ENCODE measurements at regions not wholly inside any gene's neighbourhood (a gene's known extent, or its start where the extent isn't known, plus 50 kb on each side); places are given as distances from the start of the nearest gene placed in this dataset.
"Not testable (repeated sequence)": the region's sequence is repeated elsewhere in the genome, so short reads cannot be mapped to it uniquely, and the experiment has no call there.

DNA sequence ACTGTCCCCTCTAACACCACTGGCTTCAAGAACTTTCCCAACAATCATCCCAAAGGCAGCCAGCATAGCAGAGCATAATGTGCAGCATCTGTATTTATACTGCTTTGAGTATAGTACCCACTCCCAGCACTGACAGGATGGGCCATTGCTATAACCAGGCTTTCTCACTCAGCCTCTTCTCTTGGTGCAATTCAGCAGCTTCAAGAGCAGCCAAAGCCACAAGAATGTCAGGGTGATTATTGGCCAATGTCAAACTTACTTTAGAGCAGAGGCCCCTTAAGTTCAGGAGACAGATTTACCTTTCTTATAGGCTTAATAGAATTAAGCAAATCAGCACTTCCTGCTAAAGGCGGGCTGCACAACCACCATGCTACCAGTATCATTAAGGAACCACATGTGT, 232.4 kb upstream of the RSPO3 start:
- H3K36me3 ChIP-seq (ENCODE audit: insufficient read depth, low read length) = no peaks in the 10 kb centered on the region
- no peaks in the 10 kb centered on the region for H3K27me3 ChIP-seq (ENCODE audit: insufficient read depth, low read length)
- no peaks in the 10 kb centered on the region for H3K79me2 ChIP-seq (ENCODE audit: insufficient read depth, low read length)
- TF ChIP-seq, protein P1, sequence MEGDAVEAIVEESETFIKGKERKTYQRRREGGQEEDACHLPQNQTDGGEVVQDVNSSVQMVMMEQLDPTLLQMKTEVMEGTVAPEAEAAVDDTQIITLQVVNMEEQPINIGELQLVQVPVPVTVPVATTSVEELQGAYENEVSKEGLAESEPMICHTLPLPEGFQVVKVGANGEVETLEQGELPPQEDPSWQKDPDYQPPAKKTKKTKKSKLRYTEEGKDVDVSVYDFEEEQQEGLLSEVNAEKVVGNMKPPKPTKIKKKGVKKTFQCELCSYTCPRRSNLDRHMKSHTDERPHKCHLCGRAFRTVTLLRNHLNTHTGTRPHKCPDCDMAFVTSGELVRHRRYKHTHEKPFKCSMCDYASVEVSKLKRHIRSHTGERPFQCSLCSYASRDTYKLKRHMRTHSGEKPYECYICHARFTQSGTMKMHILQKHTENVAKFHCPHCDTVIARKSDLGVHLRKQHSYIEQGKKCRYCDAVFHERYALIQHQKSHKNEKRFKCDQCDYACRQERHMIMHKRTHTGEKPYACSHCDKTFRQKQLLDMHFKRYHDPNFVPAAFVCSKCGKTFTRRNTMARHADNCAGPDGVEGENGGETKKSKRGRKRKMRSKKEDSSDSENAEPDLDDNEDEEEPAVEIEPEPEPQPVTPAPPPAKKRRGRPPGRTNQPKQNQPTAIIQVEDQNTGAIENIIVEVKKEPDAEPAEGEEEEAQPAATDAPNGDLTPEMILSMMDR (IDR thresholded peaks at IDR 0.05; ENCODE audit: extremely low read depth, low read depth, low read length) = no peak
- no peak for DNase-seq (ENCODE audit: insufficient read length, low spot score, missing footprints)
- H3K4me1 ChIP-seq (ENCODE audit: insufficient read depth, low read length) = no peaks in the 10 kb centered on the region
- no peak overlapping the region for H3K27ac ChIP-seq (ENCODE audit: low read depth, low read length)
- H2AFZ ChIP-seq (ENCODE audit: low read length) = no peak overlapping the region
- no peaks in the 10 kb centered on the region for H4K20me1 ChIP-seq (ENCODE audit: insufficient read depth, low read length)
- H3K9me3 ChIP-seq (ENCODE audit: low read depth, low read length) = no peaks in the 10 kb centered on the region
- no peak overlapping the region for H3K4me2 ChIP-seq (ENCODE audit: insufficient read depth, low read length)
- no peak overlapping the region for H3K4me3 ChIP-seq (ENCODE audit: insufficient read depth, low read length)

DNA sequence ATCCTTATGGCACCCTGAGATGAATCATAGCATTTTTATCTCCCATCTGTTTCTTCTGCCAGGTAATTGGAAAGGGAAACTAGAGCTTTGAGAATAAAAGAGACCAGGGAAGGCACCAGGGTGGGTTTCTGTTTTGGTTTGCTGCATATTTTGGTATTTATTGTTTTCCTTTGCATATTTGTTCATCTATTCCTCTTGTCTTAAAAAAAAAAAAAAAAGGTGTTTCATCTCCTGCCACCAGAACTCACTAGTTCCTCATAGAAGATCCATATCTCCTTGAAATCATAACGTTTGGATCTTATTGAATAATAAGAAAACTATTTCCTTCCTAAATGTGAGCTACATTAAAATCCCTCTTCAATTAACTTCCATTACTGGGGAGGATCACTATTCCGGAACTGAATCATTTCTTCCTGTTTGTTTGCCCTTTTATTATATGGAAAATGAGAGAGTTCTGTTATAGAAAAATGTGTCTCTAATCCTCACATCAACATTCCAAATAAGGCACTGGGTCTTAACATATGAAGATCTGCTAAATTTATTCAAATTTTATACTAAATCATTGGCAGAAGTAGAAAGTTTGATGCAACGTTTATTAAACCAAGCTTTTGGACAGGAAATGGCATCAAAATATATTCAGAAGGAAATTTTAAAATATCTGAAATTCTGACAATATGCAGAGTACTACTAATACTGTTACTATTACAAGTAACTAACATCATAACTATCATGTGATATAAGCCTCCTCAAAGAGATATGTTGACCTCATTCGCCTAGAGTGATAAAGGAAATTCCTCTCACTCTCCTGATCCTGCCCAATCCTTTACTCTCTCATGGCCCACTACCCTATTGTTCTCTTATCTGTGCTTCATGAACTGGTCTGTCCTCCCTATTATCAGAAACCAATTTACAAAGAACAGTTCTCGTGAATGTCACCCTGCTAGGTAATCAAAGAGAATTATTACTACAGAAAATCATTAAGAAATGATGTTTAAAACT, 229.4 kb upstream of the RSPO3 start:
- Histone ChIP-seq H3K4me3 (ENCODE audit: insufficient read depth, low read length) (no peak overlapping the region), H3K36me3 (ENCODE audit: insufficient read depth, low read length) (no peaks in the 10 kb centered on the region), H3K27me3 (ENCODE audit: insufficient read depth, low read length) (no peaks in the 10 kb centered on the region), H2AFZ (ENCODE audit: low read length) (no peak overlapping the region), H4K20me1 (ENCODE audit: insufficient read depth, low read length) (no peaks in the 10 kb centered on the region), H3K27ac (ENCODE audit: low read depth, low read length) (no peak overlapping the region), H3K4me1 (ENCODE audit: insufficient read depth, low read length) (no peaks in the 10 kb centered on the region), H3K4me2 (ENCODE audit: insufficient read depth, low read length) (no peak overlapping the region), H3K79me2 (ENCODE audit: insufficient read depth, low read length) (no peaks in the 10 kb centered on the region), H3K9me3 (ENCODE audit: low read depth, low read length) (no peaks in the 10 kb centered on the region)
- no peak for DNase-seq (ENCODE audit: insufficient read length, low spot score, missing footprints)
- TF ChIP-seq, protein P1 (IDR thresholded peaks at IDR 0.05; ENCODE audit: extremely low read depth, low read depth, low read length) = no peak

DNA sequence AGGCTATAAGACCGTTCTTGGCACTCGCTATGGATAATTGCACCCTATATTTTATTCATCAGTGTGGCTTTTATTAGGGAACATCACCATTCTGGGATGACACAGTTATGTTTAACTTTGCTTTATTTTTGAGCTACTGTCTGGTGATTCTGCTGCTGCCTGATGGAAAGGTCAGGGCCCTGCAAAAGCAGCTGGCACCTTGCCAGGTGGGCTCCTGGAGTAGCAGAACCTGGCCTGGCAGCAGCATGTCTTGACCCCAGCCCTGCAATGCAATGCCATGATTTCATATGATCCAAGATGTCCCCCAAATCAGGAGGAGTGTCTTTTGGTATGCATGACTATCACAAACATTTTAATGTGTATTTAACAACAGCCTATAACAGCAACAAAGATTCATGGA, 228.4 kb upstream of the RSPO3 start:
- no peak overlapping the region for H3K27ac ChIP-seq (ENCODE audit: low read depth, low read length)
- H3K4me3 ChIP-seq (ENCODE audit: insufficient read depth, low read length) = no peak overlapping the region

DNA sequence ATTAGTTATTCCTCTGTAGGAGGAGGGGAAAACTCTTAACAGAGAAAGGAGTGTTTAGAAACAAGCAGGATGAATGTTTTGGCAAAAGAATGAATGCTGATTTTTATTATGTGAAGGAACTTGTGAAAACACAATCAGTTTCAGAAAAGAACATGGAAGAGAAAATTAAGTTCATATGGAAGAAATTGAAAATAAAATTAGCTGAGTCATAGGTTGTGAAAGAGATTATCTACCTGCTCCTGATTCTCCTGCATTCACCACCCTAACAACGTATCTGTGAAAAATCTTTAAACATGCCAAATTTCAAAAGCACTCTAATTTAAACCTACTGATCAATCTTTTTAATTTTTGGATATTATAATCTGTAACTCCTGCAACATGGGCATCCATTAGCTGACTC, 227.3 kb upstream of the RSPO3 start:
- H3K27me3 ChIP-seq (ENCODE audit: insufficient read depth, low read length) = no peaks in the 10 kb centered on the region
- no peak overlapping the region for H2AFZ ChIP-seq (ENCODE audit: low read length)
- H3K4me3 ChIP-seq (ENCODE audit: insufficient read depth, low read length) = no peak overlapping the region
- H3K4me1 ChIP-seq (ENCODE audit: insufficient read depth, low read length) = no peaks in the 10 kb centered on the region
- no peak overlapping the region for H3K27ac ChIP-seq (ENCODE audit: low read depth, low read length)
- H3K36me3 ChIP-seq (ENCODE audit: insufficient read depth, low read length) = no peaks in the 10 kb centered on the region
- H4K20me1 ChIP-seq (ENCODE audit: insufficient read depth, low read length) = no peaks in the 10 kb centered on the region
- no peaks in the 10 kb centered on the region for H3K79me2 ChIP-seq (ENCODE audit: insufficient read depth, low read length)
- TF ChIP-seq, protein P1 (IDR thresholded peaks at IDR 0.05; ENCODE audit: extremely low read depth, low read depth, low read length) = no peak
- H3K4me2 ChIP-seq (ENCODE audit: insufficient read depth, low read length) = no peak overlapping the region
- no peak for DNase-seq (ENCODE audit: insufficient read length, low spot score, missing footprints)
- no peaks in the 10 kb centered on the region for H3K9me3 ChIP-seq (ENCODE audit: low read depth, low read length)

More for the DNA sequence above, 228.4 kb upstream of the RSPO3 start:
- DNase-seq (ENCODE audit: insufficient read length, low spot score, missing footprints) = no peak
- Histone ChIP-seq H3K79me2 (ENCODE audit: insufficient read depth, low read length) (no peaks in the 10 kb centered on the region), H4K20me1 (ENCODE audit: insufficient read depth, low read length) (no peaks in the 10 kb centered on the region), H3K27me3 (ENCODE audit: insufficient read depth, low read length) (no peaks in the 10 kb centered on the region), H3K9me3 (ENCODE audit: low read depth, low read length) (no peaks in the 10 kb centered on the region), H3K36me3 (ENCODE audit: insufficient read depth, low read length) (no peaks in the 10 kb centered on the region), H3K4me1 (ENCODE audit: insufficient read depth, low read length) (no peaks in the 10 kb centered on the region), H2AFZ (ENCODE audit: low read length) (no peak overlapping the region), H3K4me2 (ENCODE audit: insufficient read depth, low read length) (no peak overlapping the region)
- TF ChIP-seq, protein P1 (IDR thresholded peaks at IDR 0.05; ENCODE audit: extremely low read depth, low read depth, low read length) = no peak

DNA sequence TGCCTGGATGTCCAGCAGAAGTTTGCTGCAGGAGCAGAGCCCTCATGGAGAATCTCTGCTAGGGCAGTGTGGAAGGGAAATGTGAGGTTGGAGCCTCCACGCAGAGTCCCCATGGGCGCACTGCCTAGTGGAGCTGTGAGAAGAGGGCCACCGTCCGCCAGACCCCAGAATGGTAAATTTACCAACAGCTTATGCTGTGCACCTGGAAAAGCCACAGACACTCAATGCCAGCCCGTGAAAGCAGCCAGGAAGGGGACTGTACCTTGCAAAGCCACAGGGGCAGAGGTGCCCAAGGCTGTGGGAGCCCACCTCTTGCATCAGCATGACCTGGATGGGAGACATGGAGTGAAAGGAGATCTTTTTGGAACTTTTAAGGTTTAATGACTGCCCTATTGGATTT, 225.6 kb upstream of the RSPO3 start:
- H3K36me3 ChIP-seq (ENCODE audit: insufficient read depth, low read length); DNase-seq (ENCODE audit: insufficient read length, low spot score, missing footprints); H3K27me3 ChIP-seq (ENCODE audit: insufficient read depth, low read length); H2AFZ ChIP-seq (ENCODE audit: low read length); H3K9me3 ChIP-seq (ENCODE audit: low read depth, low read length); H3K4me2 ChIP-seq (ENCODE audit: insufficient read depth, low read length); H4K20me1 ChIP-seq (ENCODE audit: insufficient read depth, low read length); H3K4me1 ChIP-seq (ENCODE audit: insufficient read depth, low read length); H3K4me3 ChIP-seq (ENCODE audit: insufficient read depth, low read length); H3K79me2 ChIP-seq (ENCODE audit: insufficient read depth, low read length); H3K27ac ChIP-seq (ENCODE audit: low read depth, low read length): not testable (repeated sequence)

Measured in osteoblast (primary cell).